Caco-2 (cell line): ENCODE measurements at regions not wholly inside any gene's neighbourhood (a gene's known extent, or its start where the extent isn't known, plus 50 kb on each side); places are given as distances from the start of the nearest gene placed in this dataset.

Experiments used
- BruUV-seq: library from RNA; stranded (reverse); fragments of 400-500 nt; replicated peaks from 2 replicates; lab custom pipeline; 2021; lab: Mats Ljungman, UMichigan
- CTCF ChIA-PET: fragments of 300-600 bp; sonication (Branson Sonifier 250); formaldehyde crosslinking; loops from one replicate; lab custom pipeline; 2022; ENCODE audit warnings: antibody characterized with exemption; lab: Charles Lee
- POLR2A ChIA-PET: fragments of 300-600 bp; sonication (Branson Sonifier 250); formaldehyde crosslinking; loops from one replicate; lab custom pipeline; 2022; ENCODE audit warnings: antibody characterized with exemption; lab: Charles Lee
- DNase-seq, 2 experiments: peaks; one replicate each; pipeline versions ENCODE4 v3.0.0 to v3.0.0-alpha.2; 2020 to 2022
- H3K27me3 ChIP-seq: replicated peaks from 2 replicates; pipeline ENCODE4 v1.6.0; 2011; ENCODE audit warnings: low read length; ENCODE audit not compliant: control insufficient read depth, insufficient read depth
- H3K36me3 ChIP-seq: 2 replicates; pipeline ENCODE4 v1.5.1; 2011; ENCODE audit warnings: low read length; ENCODE audit not compliant: control insufficient read depth, insufficient read depth
- H3K4me1 ChIP-seq: fragments of 250-450 bp; sonication (Bioruptor Pico); 2 replicates; pipeline ENCODE4 v1.5.1; 2020; ENCODE audit warnings: mild to moderate bottlenecking
- H3K4me3 ChIP-seq: 2 replicates; pipeline ENCODE4 v1.5.1; 2011; ENCODE audit warnings: low read depth, mild to moderate bottlenecking, control low read depth, low read length
- H3K9me3 ChIP-seq: fragments of 250-450 bp; sonication (Bioruptor Pico); 2 replicates; pipeline ENCODE4 v1.5.1; 2020; ENCODE audit warnings: mild to moderate bottlenecking, moderate library complexity
- H3K27ac Mint-ChIP-seq: one replicate; pipeline ENCODE4 v1.8.0; 2022; ENCODE audit warnings: mixed read lengths; ENCODE audit not compliant: unreplicated experiment
- H3K27me3 Mint-ChIP-seq: one replicate; pipeline ENCODE4 v1.8.0; 2022; ENCODE audit warnings: mixed read lengths; ENCODE audit not compliant: insufficient read depth, unreplicated experiment
- H3K36me3 Mint-ChIP-seq: one replicate; pipeline ENCODE4 v1.8.0; 2022; ENCODE audit warnings: mild to moderate bottlenecking, mixed read lengths; ENCODE audit not compliant: insufficient read depth, unreplicated experiment
- H3K4me1 Mint-ChIP-seq: one replicate; pipeline ENCODE4 v1.8.0; 2022; ENCODE audit warnings: low read depth, mixed read lengths; ENCODE audit not compliant: unreplicated experiment
- H3K4me3 Mint-ChIP-seq: one replicate; pipeline ENCODE4 v1.8.0; 2022; ENCODE audit warnings: mild to moderate bottlenecking, moderate library complexity, mixed read lengths; ENCODE audit not compliant: unreplicated experiment
- H3K9me3 Mint-ChIP-seq: one replicate; pipeline ENCODE4 v1.8.0; 2022; ENCODE audit warnings: mixed read lengths; ENCODE audit not compliant: unreplicated experiment
- intact Hi-C: fragments of 100-400 bp; cut with micrococcal nuclease; formaldehyde crosslinking; loops from one replicate; pipeline ENCODE4 v1.10.0; 2022; ENCODE audit not compliant: unreplicated experiment
- TF ChIP-seq, protein P1 (sequence below), 2 experiments: fragments of 200-600 bp in 1 of 2; IDR thresholded peaks; 1 replicate in 1 of 2; 2 replicates in 1 of 2; pipeline versions ENCODE4 v1.5.1 to v1.8.0; 2011 to 2022; ENCODE audit warnings: antibody characterized with exemption in 1 of 2, control low read depth in 1 of 2, inconsistent platforms in 1 of 2, low read depth in 1 of 2, low read length in 1 of 2, mild to moderate bottlenecking in 1 of 2, moderate library complexity in 1 of 2; ENCODE audit not compliant: insufficient read depth in 1 of 2, severe bottlenecking in 1 of 2, unreplicated experiment in 1 of 2

DNA sequence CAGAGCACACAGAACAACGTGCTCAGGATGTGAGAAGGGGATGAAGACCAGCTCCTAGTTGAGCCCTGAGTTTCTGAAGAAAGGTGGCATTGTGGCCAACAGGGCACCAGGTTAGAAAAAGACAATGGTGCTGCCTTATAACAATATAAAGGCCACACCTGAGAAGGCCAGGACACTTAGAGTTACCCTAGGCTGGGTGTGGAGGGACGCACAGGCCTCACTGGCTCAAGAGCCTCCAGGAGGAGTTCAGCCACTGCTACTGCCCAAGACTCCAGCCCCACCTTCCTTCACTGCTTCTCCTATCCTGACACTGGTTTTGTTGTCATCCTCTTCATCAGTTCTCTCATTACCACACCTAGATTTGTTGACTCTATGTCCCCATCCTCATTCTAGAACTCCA lies 55.2 kb upstream of the BEND6 start:
- Histone ChIP-seq H3K9me3 (no peaks in the 10 kb centered on the region), H3K4me3 (no peak overlapping the region), H3K27me3 (no peaks in the 10 kb centered on the region), H3K36me3 (no peaks in the 10 kb centered on the region), H3K4me1 (0 out of 2 replicates have a peak, but pooled peaks cover 8% of the 10 kb centered on the region)
- no peak for DNase-seq
- intact Hi-C loops: loop anchor here (5.0 kb wide), 1 partner anchor 273 kb away; the partner anchor contains the start of gene BAG2
- TF ChIP-seq, protein P1, sequence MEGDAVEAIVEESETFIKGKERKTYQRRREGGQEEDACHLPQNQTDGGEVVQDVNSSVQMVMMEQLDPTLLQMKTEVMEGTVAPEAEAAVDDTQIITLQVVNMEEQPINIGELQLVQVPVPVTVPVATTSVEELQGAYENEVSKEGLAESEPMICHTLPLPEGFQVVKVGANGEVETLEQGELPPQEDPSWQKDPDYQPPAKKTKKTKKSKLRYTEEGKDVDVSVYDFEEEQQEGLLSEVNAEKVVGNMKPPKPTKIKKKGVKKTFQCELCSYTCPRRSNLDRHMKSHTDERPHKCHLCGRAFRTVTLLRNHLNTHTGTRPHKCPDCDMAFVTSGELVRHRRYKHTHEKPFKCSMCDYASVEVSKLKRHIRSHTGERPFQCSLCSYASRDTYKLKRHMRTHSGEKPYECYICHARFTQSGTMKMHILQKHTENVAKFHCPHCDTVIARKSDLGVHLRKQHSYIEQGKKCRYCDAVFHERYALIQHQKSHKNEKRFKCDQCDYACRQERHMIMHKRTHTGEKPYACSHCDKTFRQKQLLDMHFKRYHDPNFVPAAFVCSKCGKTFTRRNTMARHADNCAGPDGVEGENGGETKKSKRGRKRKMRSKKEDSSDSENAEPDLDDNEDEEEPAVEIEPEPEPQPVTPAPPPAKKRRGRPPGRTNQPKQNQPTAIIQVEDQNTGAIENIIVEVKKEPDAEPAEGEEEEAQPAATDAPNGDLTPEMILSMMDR (IDR thresholded peaks at IDR 0.05; ENCODE audit: insufficient read depth in 1 of 2, low read depth in 1 of 2, low read length in 1 of 2, severe bottlenecking in 1 of 2, unreplicated experiment in 1 of 2): no peak
- no TSS peak for BruUV-seq
- Mint-ChIP-seq H3K4me1 (peaks cover 25% of the 10 kb centered on the region), H3K36me3 (no peaks in the 10 kb centered on the region), H3K4me3 (no peak overlapping the region), H3K27me3 (no peaks in the 10 kb centered on the region), H3K9me3 (no peaks in the 10 kb centered on the region), H3K27ac (no peak overlapping the region)
- ChIA-PET CTCF (no interaction called here), POLR2A (no interaction called here)

DNA sequence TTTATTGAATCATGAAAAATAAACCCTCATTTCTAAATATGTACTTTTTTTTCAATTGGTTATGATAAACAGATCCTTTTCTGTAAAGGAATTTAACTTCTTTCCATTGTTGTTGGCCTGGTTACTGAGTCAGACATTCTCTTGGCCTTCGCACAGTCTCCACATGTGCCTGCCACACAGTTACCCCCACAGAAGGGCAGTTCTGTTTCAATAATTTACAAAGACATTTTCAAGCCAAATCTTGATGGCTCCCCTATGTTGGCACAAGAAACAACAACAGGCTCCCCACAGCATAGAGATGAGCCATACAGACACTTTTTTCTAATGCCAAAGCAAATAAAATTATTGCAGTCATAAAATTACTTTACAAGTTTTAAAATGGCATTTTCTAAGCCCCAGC lies 55.6 kb upstream of the BEND6 start:
- ChIA-PET CTCF (no interaction called here), POLR2A (no interaction called here)
- no peaks in the 10 kb centered on the region for H3K9me3 ChIP-seq

DNA sequence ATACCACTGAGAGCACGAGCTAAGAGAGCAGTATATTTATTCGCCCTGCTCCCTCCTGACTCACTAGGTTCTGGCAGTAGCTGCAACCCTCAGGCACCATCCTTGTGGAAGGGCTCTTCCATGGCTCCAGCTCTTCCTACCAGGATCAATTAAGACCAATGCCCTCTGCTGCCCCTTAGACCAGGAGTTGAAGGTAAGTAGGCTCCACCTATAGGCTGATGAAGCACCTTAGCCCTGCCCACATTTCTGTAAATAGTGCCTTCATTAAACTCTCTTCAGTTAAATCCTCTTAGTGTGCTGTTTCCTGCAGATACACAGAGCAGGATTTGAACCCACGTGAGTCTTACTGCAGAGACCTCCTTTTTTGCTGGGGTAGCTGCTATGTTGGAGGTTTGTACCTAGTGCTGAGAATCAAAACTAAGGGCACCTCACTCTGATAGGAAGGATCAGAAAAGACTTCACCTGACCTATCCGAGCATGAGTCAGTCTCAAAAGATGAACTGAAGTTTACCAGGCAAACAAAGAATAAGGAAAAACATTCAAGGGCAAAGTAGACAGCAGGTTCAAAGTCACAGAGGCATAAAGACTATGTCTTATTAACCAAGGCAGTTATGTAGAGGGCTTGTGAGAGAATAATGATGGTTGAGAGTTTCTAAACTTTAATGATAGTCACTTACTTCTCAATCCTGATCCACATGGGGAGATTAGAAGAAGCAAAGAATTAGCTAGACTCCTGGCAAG lies 56.9 kb upstream of the BEND6 start:
- ChIA-PET CTCF (no interaction called here), POLR2A (no interaction called here)
- intact Hi-C loops: no loop called here
- no peak for DNase-seq
- Histone ChIP-seq H3K9me3 (no peaks in the 10 kb centered on the region), H3K4me3 (no peak overlapping the region), H3K27me3 (no peaks in the 10 kb centered on the region), H3K36me3 (no peaks in the 10 kb centered on the region), H3K4me1 (0 out of 2 replicates have a peak, but pooled peaks cover 8% of the 10 kb centered on the region)
- no TSS peak for BruUV-seq
- H3K9me3 Mint-ChIP-seq: no peaks in the 10 kb centered on the region
- H3K27me3 Mint-ChIP-seq: no peaks in the 10 kb centered on the region
- H3K36me3 Mint-ChIP-seq: no peaks in the 10 kb centered on the region
- TF ChIP-seq, protein P1 (IDR thresholded peaks at IDR 0.05; ENCODE audit: insufficient read depth in 1 of 2, low read depth in 1 of 2, low read length in 1 of 2, severe bottlenecking in 1 of 2, unreplicated experiment in 1 of 2): no peak
- H3K4me3 Mint-ChIP-seq: no peak overlapping the region
- peaks cover 24% of the 10 kb centered on the region for H3K4me1 Mint-ChIP-seq
- no peak overlapping the region for H3K27ac Mint-ChIP-seq

More for the DNA sequence above, 55.6 kb upstream of the BEND6 start:
- H3K27me3 Mint-ChIP-seq: no peaks in the 10 kb centered on the region
- H3K36me3 ChIP-seq: no peaks in the 10 kb centered on the region
- H3K4me1 Mint-ChIP-seq: peaks cover 25% of the 10 kb centered on the region
- no peaks in the 10 kb centered on the region for H3K36me3 Mint-ChIP-seq
- no peak overlapping the region for H3K27ac Mint-ChIP-seq
- DNase-seq: no peak
- H3K4me3 Mint-ChIP-seq: no peak overlapping the region
- TF ChIP-seq, protein P1 (IDR thresholded peaks at IDR 0.05; ENCODE audit: insufficient read depth in 1 of 2, low read depth in 1 of 2, low read length in 1 of 2, severe bottlenecking in 1 of 2, unreplicated experiment in 1 of 2): no peak
- intact Hi-C loops: no loop called here
- H3K9me3 Mint-ChIP-seq: no peaks in the 10 kb centered on the region
- no peaks in the 10 kb centered on the region for H3K27me3 ChIP-seq
- no peak overlapping the region for H3K4me3 ChIP-seq
- BruUV-seq: no TSS peak
- 0 out of 2 replicates have a peak, but pooled peaks cover 8% of the 10 kb centered on the region for H3K4me1 ChIP-seq
